Right hindlimb (tissue), 1 donor: ENCODE measurements at regions not wholly inside any gene's neighbourhood (a gene's known extent, or its start where the extent isn't known, plus 50 kb on each side); places are given as distances from the start of the nearest gene placed in this dataset.
A peak's percentile ranks its signal among the peaks of the same experiment; 100 is the strongest.
"Not testable (repeated sequence)": the region's sequence is repeated elsewhere in the genome, so short reads cannot be mapped to it uniquely, and the experiment has no call there.

Source experiments
- DNase-seq: peaks from one replicate; pipeline ENCODE4 v3.0.0-alpha.2; 2018

- DNase-seq: peak; percentile 11
These were observed 76.8 kb upstream of the RTL6 start for GRCh38 chr22:44574640-44575380.

- peak; percentile 52 for DNase-seq
These were observed 76.1 kb upstream of the RTL6 start for GRCh38 chr22:44574057-44574639.

GRCh38 chr22:44573451-44573850 lies 75.4 kb upstream of the RTL6 start:
- DNase-seq: no peak

- no peak for DNase-seq
These were observed 74.6 kb upstream of the RTL6 start for GRCh38 chr22:44572414-44573207.

GRCh38 chr22:44571566-44572413 lies 73.8 kb upstream of the RTL6 start:
- no peak for DNase-seq

GRCh38 chr22:44570476-44571445 lies 72.7 kb upstream of the RTL6 start:
- no peak for DNase-seq

GRCh38 chr22:44569561-44569991 lies 71.5 kb upstream of the RTL6 start:
- no peak for DNase-seq

- no peak for DNase-seq
These were observed 69.9 kb upstream of the RTL6 start for GRCh38 chr22:44567846-44568493.

GRCh38 chr22:44567378-44567841 lies 69.4 kb upstream of the RTL6 start:
- DNase-seq: not testable (repeated sequence)

GRCh38 chr22:44566911-44567310 lies 68.9 kb upstream of the RTL6 start:
- no peak for DNase-seq

- not testable (repeated sequence) for DNase-seq
These were observed 64.6 kb upstream of the RTL6 start for GRCh38 chr22:44562651-44563050.

GRCh38 chr22:44561139-44561840 lies 63.3 kb upstream of the RTL6 start:
- no peak for DNase-seq

- DNase-seq: not testable (repeated sequence)
These were observed 60.6 kb upstream of the RTL6 start for GRCh38 chr22:44558671-44559070.

- not testable (repeated sequence) for DNase-seq
These were observed 59.8 kb upstream of the RTL6 start for GRCh38 chr22:44557872-44558271.

GRCh38 chr22:44557064-44557748 lies 59.2 kb upstream of the RTL6 start:
- no peak for DNase-seq

GRCh38 chr22:44555597-44555996 lies 57.6 kb upstream of the RTL6 start:
- DNase-seq: no peak

- no peak for DNase-seq
These were observed 57.0 kb upstream of the RTL6 start for GRCh38 chr22:44555046-44555445.

GRCh38 chr22:44554411-44554810 lies 56.4 kb upstream of the RTL6 start:
- no peak for DNase-seq

GRCh38 chr22:44550711-44551491 lies 52.9 kb upstream of the RTL6 start:
- DNase-seq: peak; percentile 79
